Endothelial cell of umbilical vein (primary cell): ENCODE measurements at regions not wholly inside any gene's neighbourhood (a gene's known extent, or its start where the extent isn't known, plus 50 kb on each side); places are given as distances from the start of the nearest gene placed in this dataset.

ENCODE experiments used
- BruUV-seq: library from RNA; stranded (reverse); fragments of 400-500 nt; replicated peaks from 2 replicates; lab custom pipeline; 2021; lab: Mats Ljungman, UMichigan
- CTCF ChIA-PET: fragments of 300-600, 350-600 bp; sonication (Branson Sonifier 250); formaldehyde crosslinking; loops from one replicate; lab custom pipeline; 2021; ENCODE audit warnings: antibody characterized with exemption, inconsistent platforms; lab: Charles Lee
- POLR2A ChIA-PET: fragments of 300-600, 350-600 bp; sonication (Branson Sonifier 250); formaldehyde crosslinking; loops from one replicate; lab custom pipeline; 2021; ENCODE audit warnings: antibody characterized with exemption, inconsistent platforms; lab: Charles Lee
- DNase-seq: peaks from one replicate; pipeline ENCODE4 v3.0.0-alpha.2; 2011; ENCODE audit warnings: low read depth, low spot score
- FAIRE-seq: peaks from 2 replicates; lab custom pipeline; 2011; peaks lifted over from hg19 to GRCh38; lab: Jason Lieb, UNC
- H2AFZ ChIP-seq: 2 replicates; pipeline ENCODE4 v1.6.0; 2012; ENCODE audit warnings: low read depth, low read length, control low read depth, inconsistent platforms
- H3K27ac ChIP-seq: 2 replicates; pipeline ENCODE4 v1.5.1; 2011; ENCODE audit warnings: low read depth, mild to moderate bottlenecking, control low read depth, low read length, moderate library complexity; ENCODE audit not compliant: insufficient read depth
- H3K27me3 ChIP-seq, 2 experiments: 2 replicates each; pipeline versions ENCODE4 v1.6.0 to v1.6.1; 2011; ENCODE audit warnings: low read length in 2 of 2, mixed read lengths in 1 of 2; ENCODE audit not compliant: control insufficient read depth in 2 of 2, insufficient read depth in 2 of 2
- H3K36me3 ChIP-seq, 2 experiments: 2 replicates in 1 of 2; 3 replicates in 1 of 2; pipeline ENCODE4 v1.5.1; 2011; ENCODE audit warnings: low read length in 2 of 2, mild to moderate bottlenecking in 1 of 2, moderate library complexity in 1 of 2; ENCODE audit not compliant: control insufficient read depth in 2 of 2, insufficient read depth in 2 of 2; ENCODE audit errors: extremely low read depth in 1 of 2
- H3K4me1 ChIP-seq: 3 replicates; pipeline ENCODE4 v1.5.1; 2011; ENCODE audit warnings: mild to moderate bottlenecking, low read length; ENCODE audit not compliant: control insufficient read depth, insufficient read depth; ENCODE audit errors: extremely low read depth
- H3K4me2 ChIP-seq: 2 replicates; pipeline ENCODE4 v1.6.1; 2011; ENCODE audit warnings: low read length, control low read depth, mixed read lengths; ENCODE audit not compliant: insufficient read depth
- H3K4me3 ChIP-seq, 3 experiments: fragments of 200-600 bp in 1 of 3; sonication (generic), shearing (Covaris generic) in 1 of 3; replicated peaks in 1 of 3; 2 replicates each; pipeline ENCODE4 v1.5.1; 2011 to 2016; ENCODE audit warnings: control low read depth in 3 of 3, low read length in 3 of 3, mild to moderate bottlenecking in 2 of 3, inconsistent platforms in 1 of 3, low read depth in 1 of 3, moderate library complexity in 1 of 3; ENCODE audit not compliant: insufficient read depth in 1 of 3
- H3K79me2 ChIP-seq: 2 replicates; pipeline ENCODE4 v1.6.0; 2012; ENCODE audit warnings: low read length, inconsistent platforms; ENCODE audit not compliant: control insufficient read depth, insufficient read depth
- H3K9ac ChIP-seq: replicated peaks from 2 replicates; pipeline ENCODE3; 2011; ENCODE audit warnings: low read length, control low read depth; ENCODE audit not compliant: insufficient read depth; ENCODE audit errors: extremely low read depth
- H3K9me1 ChIP-seq: replicated peaks from 3 replicates; pipeline ENCODE4 v1.6.0; 2011; ENCODE audit warnings: mild to moderate bottlenecking, low read length; ENCODE audit not compliant: control insufficient read depth, insufficient read depth; ENCODE audit errors: extremely low read depth
- H3K9me3 ChIP-seq: replicated peaks from 2 replicates; pipeline ENCODE4 v1.5.1; 2012; ENCODE audit warnings: low read length, inconsistent platforms; ENCODE audit not compliant: control insufficient read depth, insufficient read depth
- H4K20me1 ChIP-seq: replicated peaks from 2 replicates; pipeline ENCODE3; 2011; ENCODE audit warnings: mild to moderate bottlenecking, low read length; ENCODE audit not compliant: control insufficient read depth, insufficient read depth; ENCODE audit errors: extremely low read depth
- EZH2 ChIP-seq: IDR thresholded peaks from 2 replicates; pipeline ENCODE4 v1.6.1; 2012; ENCODE audit warnings: borderline replicate concordance, low read depth, mild to moderate bottlenecking, moderate library complexity, low read length, inconsistent platforms; ENCODE audit not compliant: severe bottlenecking
- FOS ChIP-seq: IDR thresholded peaks from 2 replicates; pipeline ENCODE4 v1.6.1; 2011; ENCODE audit warnings: mild to moderate bottlenecking, low read length, moderate library complexity, borderline replicate concordance; ENCODE audit not compliant: insufficient read depth
- GATA2 ChIP-seq: IDR thresholded peaks from 2 replicates; pipeline ENCODE4 v1.7.0; 2011; ENCODE audit warnings: low read depth, mild to moderate bottlenecking, moderate library complexity, mixed read lengths, low read length; ENCODE audit not compliant: insufficient read length, insufficient read depth
- JUN ChIP-seq: IDR thresholded peaks from 2 replicates; pipeline ENCODE4 v1.6.1; 2011; ENCODE audit warnings: borderline replicate concordance, low read depth; ENCODE audit not compliant: insufficient read length, insufficient read depth
- MYC ChIP-seq: IDR thresholded peaks from one replicate; pipeline ENCODE4 v1.6.1; 2011; ENCODE audit warnings: mild to moderate bottlenecking, low read depth, low read length
- POLR2A ChIP-seq: IDR thresholded peaks from 2 replicates; pipeline ENCODE4 v1.6.1; 2012; ENCODE audit warnings: low read depth, mild to moderate bottlenecking, control low read depth, low read length
- POLR2AphosphoS5 ChIP-seq: IDR thresholded peaks from 2 replicates; pipeline ENCODE4 v1.6.1; 2012; ENCODE audit warnings: low read depth, mild to moderate bottlenecking, control low read depth, low read length, moderate library complexity; ENCODE audit not compliant: insufficient read depth
- dilution Hi-C: fragments of 300-500 bp; cut with MboI; formaldehyde crosslinking; loops from one replicate; pipeline ENCODE4 v1.15.0; 2019; ENCODE audit warnings: low sequenced_read_pairs; ENCODE audit not compliant: extremely low pct_ligation_motif_present
- intact Hi-C: fragments of 100-400 bp; cut with micrococcal nuclease; formaldehyde crosslinking; loops from one replicate; pipeline ENCODE4 v1.10.0; 2022
- TF ChIP-seq, protein P1 (sequence below): IDR thresholded peaks from 2 replicates; pipeline ENCODE4 v1.6.1; 2011; ENCODE audit not compliant: insufficient read depth, insufficient read length
- TF ChIP-seq, protein P2 (sequence below), 2 donors: IDR thresholded peaks; 1 replicate in 1 of 2; 2 replicates in 1 of 2; pipeline ENCODE4 v1.5.1; 2011; ENCODE audit warnings: low read length in 2 of 2, mild to moderate bottlenecking in 2 of 2, moderate library complexity in 2 of 2, control low read depth in 1 of 2, inconsistent platforms in 1 of 2, low read depth in 1 of 2; ENCODE audit not compliant: insufficient read depth in 1 of 2; ENCODE audit errors: extremely low read depth in 1 of 2

DNA sequence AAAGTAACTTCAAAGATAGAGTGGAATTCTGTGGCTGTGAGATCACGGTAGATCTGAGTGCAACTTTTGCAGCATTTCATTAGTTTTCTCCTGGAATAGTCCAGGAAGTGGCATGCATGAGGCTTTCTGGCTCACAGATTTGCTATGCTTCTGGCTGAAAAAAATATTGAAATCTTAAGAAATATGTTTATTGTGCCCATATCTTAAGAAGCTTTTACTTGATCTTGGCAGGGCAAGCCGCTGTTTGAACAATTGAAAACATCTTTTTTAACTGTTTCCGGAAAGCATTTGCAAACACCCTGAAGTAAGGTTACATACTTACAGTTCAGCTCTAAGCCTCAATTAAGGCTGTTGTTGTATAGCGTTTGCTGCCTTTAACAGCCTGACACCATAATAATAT, 135.7 kb upstream of the GDNF start:
- BruUV-seq: no TSS peak
- intact Hi-C loops (no loop called here), dilution Hi-C loops (no loop called here)
- H2AFZ ChIP-seq: no peak overlapping the region
- H3K4me2 ChIP-seq: no peak overlapping the region
- no peak for DNase-seq
- CTCF ChIA-PET: no interaction called here
- no peaks in the 10 kb centered on the region for H3K36me3 ChIP-seq
- no peak overlapping the region for H3K9ac ChIP-seq
- no peaks in the 10 kb centered on the region for H3K79me2 ChIP-seq
- H4K20me1 ChIP-seq: no peaks in the 10 kb centered on the region
- H3K9me3 ChIP-seq: no peaks in the 10 kb centered on the region
- POLR2A ChIA-PET: no interaction called here
- no peaks in the 10 kb centered on the region for H3K9me1 ChIP-seq
- no peaks in the 10 kb centered on the region for H3K27me3 ChIP-seq
- H3K27ac ChIP-seq: no peak overlapping the region
- H3K4me3 ChIP-seq: no peak overlapping the region
- FAIRE-seq: no peak
- TF ChIP-seq GATA2 (no peak), JUN (no peak), MYC (no peak), EZH2 (no peak), FOS (no peak), POLR2AphosphoS5 (no peak), POLR2A (no peak)
- TF ChIP-seq, protein P1, sequence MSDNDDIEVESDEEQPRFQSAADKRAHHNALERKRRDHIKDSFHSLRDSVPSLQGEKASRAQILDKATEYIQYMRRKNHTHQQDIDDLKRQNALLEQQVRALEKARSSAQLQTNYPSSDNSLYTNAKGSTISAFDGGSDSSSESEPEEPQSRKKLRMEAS: no peak
- TF ChIP-seq, protein P2, sequence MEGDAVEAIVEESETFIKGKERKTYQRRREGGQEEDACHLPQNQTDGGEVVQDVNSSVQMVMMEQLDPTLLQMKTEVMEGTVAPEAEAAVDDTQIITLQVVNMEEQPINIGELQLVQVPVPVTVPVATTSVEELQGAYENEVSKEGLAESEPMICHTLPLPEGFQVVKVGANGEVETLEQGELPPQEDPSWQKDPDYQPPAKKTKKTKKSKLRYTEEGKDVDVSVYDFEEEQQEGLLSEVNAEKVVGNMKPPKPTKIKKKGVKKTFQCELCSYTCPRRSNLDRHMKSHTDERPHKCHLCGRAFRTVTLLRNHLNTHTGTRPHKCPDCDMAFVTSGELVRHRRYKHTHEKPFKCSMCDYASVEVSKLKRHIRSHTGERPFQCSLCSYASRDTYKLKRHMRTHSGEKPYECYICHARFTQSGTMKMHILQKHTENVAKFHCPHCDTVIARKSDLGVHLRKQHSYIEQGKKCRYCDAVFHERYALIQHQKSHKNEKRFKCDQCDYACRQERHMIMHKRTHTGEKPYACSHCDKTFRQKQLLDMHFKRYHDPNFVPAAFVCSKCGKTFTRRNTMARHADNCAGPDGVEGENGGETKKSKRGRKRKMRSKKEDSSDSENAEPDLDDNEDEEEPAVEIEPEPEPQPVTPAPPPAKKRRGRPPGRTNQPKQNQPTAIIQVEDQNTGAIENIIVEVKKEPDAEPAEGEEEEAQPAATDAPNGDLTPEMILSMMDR (IDR thresholded peaks at IDR 0.05; ENCODE audit: extremely low read depth in 1 of 2, insufficient read depth in 1 of 2, low read depth in 1 of 2, low read length in 2 of 2): no peak
- H3K4me1 ChIP-seq: no peaks in the 10 kb centered on the region
